Stromal cell of bone marrow (primary cell): ENCODE measurements at regions not wholly inside any gene's neighbourhood (a gene's known extent, or its start where the extent isn't known, plus 50 kb on each side); places are given as distances from the start of the nearest gene placed in this dataset.
"Not testable (repeated sequence)": the region's sequence is repeated elsewhere in the genome, so short reads cannot be mapped to it uniquely, and the experiment has no call there.

Source experiments
- DNase-seq: peaks from one replicate; pipeline ENCODE4 v3.0.0-alpha.2; 2012; ENCODE audit warnings: low read depth

GRCh38 chrX:133483771-133484170 lies 68.5 kb upstream of the GPC4 start:
- DNase-seq, result not testable (repeated sequence)

- peak; percentile 76 for DNase-seq
These were observed 67.0 kb upstream of the GPC4 start for GRCh38 chrX:133482056-133482952.

- no peak for DNase-seq
These were observed 62.7 kb upstream of the GPC4 start for GRCh38 chrX:133477986-133478385.

GRCh38 chrX:133475953-133476352 lies 60.7 kb upstream of the GPC4 start:
- peak; percentile 28 for DNase-seq

- no peak for DNase-seq
These were observed 60.2 kb upstream of the GPC4 start for GRCh38 chrX:133475521-133475920.

GRCh38 chrX:133474574-133474973 lies 59.3 kb upstream of the GPC4 start:
- DNase-seq, result no peak

GRCh38 chrX:133473451-133473850 lies 58.2 kb upstream of the GPC4 start:
- no peak for DNase-seq

- no peak for DNase-seq
These were observed 52.8 kb upstream of the GPC4 start for GRCh38 chrX:133468051-133468450.

- no peak for DNase-seq
These were observed 50.0 kb upstream of the GPC4 start for GRCh38 chrX:133465254-133465653.
